ENCODE measurements at regions not wholly inside any gene's neighbourhood (a gene's known extent, or its start where the extent isn't known, plus 50 kb on each side); places are given as distances from the start of the nearest gene placed in this dataset.
"Not testable (repeated sequence)": the region's sequence is repeated elsewhere in the genome, so short reads cannot be mapped to it uniquely, and the experiment has no call there.

GRCh38 chr5:102581011-102581410 lies 82.2 kb upstream of the SLCO6A1 start:
- Mint-ChIP-seq H3K36me3 (ENCODE audit: low read depth) (no peaks in the 10 kb centered on the region), H3K4me1 (peaks cover 14% of the 10 kb centered on the region), H3K27me3 (ENCODE audit: low read depth, poor library complexity) (peaks cover 2% of the 10 kb centered on the region), H3K9me3 (no peaks in the 10 kb centered on the region), H3K4me3 (no peak overlapping the region), H3K27ac (no peak overlapping the region)
- TF ChIP-seq CTCF (IDR thresholded peaks at IDR 0.05): no peak
- DNase-seq: no peak

GRCh38 chr5:102582696-102583095 lies 83.9 kb upstream of the SLCO6A1 start:
- H3K4me3 Mint-ChIP-seq: no peak overlapping the region
- H3K9me3 Mint-ChIP-seq: no peaks in the 10 kb centered on the region
- no peaks in the 10 kb centered on the region for H3K36me3 Mint-ChIP-seq (ENCODE audit: low read depth)
- no peak for TF ChIP-seq CTCF (IDR thresholded peaks at IDR 0.05)
- peaks cover 16% of the 10 kb centered on the region for H3K4me1 Mint-ChIP-seq
- H3K27me3 Mint-ChIP-seq (ENCODE audit: low read depth, poor library complexity): no peaks in the 10 kb centered on the region
- no peak overlapping the region for H3K27ac Mint-ChIP-seq
- DNase-seq: no peak

GRCh38 chr5:102583276-102584124 lies 84.7 kb upstream of the SLCO6A1 start:
- DNase-seq: no peak
- no peaks in the 10 kb centered on the region for H3K36me3 Mint-ChIP-seq (ENCODE audit: low read depth)
- no peak overlapping the region for H3K27ac Mint-ChIP-seq
- TF ChIP-seq CTCF (IDR thresholded peaks at IDR 0.05): peak; percentile 41
- H3K4me1 Mint-ChIP-seq: peaks cover 16% of the 10 kb centered on the region
- no peaks in the 10 kb centered on the region for H3K9me3 Mint-ChIP-seq
- H3K27me3 Mint-ChIP-seq (ENCODE audit: low read depth, poor library complexity): no peaks in the 10 kb centered on the region
- no peak overlapping the region for H3K4me3 Mint-ChIP-seq

GRCh38 chr5:102589661-102590060 lies 90.9 kb upstream of the SLCO6A1 start:
- Mint-ChIP-seq H3K4me1 (peaks cover 15% of the 10 kb centered on the region), H3K4me3 (no peak overlapping the region), H3K9me3 (peaks cover 6% of the 10 kb centered on the region), H3K27ac (no peak overlapping the region), H3K36me3 (ENCODE audit: low read depth) (peaks cover 4% of the 10 kb centered on the region), H3K27me3 (ENCODE audit: low read depth, poor library complexity) (no peaks in the 10 kb centered on the region)
- no peak for TF ChIP-seq CTCF (IDR thresholded peaks at IDR 0.05)
- DNase-seq: no peak

- Mint-ChIP-seq H3K27ac (no peak overlapping the region), H3K9me3 (peaks cover 6% of the 10 kb centered on the region), H3K4me1 (peaks cover 7% of the 10 kb centered on the region), H3K27me3 (ENCODE audit: low read depth, poor library complexity) (no peaks in the 10 kb centered on the region), H3K4me3 (no peak overlapping the region), H3K36me3 (ENCODE audit: low read depth) (peaks cover 4% of the 10 kb centered on the region)
- TF ChIP-seq CTCF (IDR thresholded peaks at IDR 0.05): no peak
- no peak for DNase-seq
Measured at GRCh38 chr5:102590467-102590866, 91.7 kb upstream of the SLCO6A1 start.

GRCh38 chr5:102591650-102592049 lies 92.8 kb upstream of the SLCO6A1 start:
- Mint-ChIP-seq H3K4me3 (no peak overlapping the region), H3K27ac (no peak overlapping the region), H3K27me3 (ENCODE audit: low read depth, poor library complexity) (no peaks in the 10 kb centered on the region), H3K4me1 (no peaks in the 10 kb centered on the region), H3K9me3 (peaks cover 6% of the 10 kb centered on the region), H3K36me3 (ENCODE audit: low read depth) (peaks cover 4% of the 10 kb centered on the region)
- no peak for DNase-seq
- no peak for TF ChIP-seq CTCF (IDR thresholded peaks at IDR 0.05)

GRCh38 chr5:102592586-102592985 lies 93.8 kb upstream of the SLCO6A1 start:
- H3K27ac Mint-ChIP-seq; H3K4me3 Mint-ChIP-seq; H3K27me3 Mint-ChIP-seq (ENCODE audit: low read depth, poor library complexity); DNase-seq; H3K9me3 Mint-ChIP-seq; H3K4me1 Mint-ChIP-seq; H3K36me3 Mint-ChIP-seq (ENCODE audit: low read depth): not testable (repeated sequence)

Data from nephron progenitor cell (in vitro differentiated cells).